Testis (tissue), 2 donors: ENCODE measurements at regions not wholly inside any gene's neighbourhood (a gene's known extent, or its start where the extent isn't known, plus 50 kb on each side); places are given as distances from the start of the nearest gene placed in this dataset.

Experiments used
- POLR2A ChIP-seq: fragments of 450-650 bp; IDR thresholded peaks from one replicate; pipeline ENCODE4 v1.6.1; 2017; ENCODE audit warnings: antibody characterized with exemption, mild to moderate bottlenecking, moderate library complexity
- TF ChIP-seq, protein P1 (sequence below), 3 experiments: fragments of 450-650 bp in 2 of 3; fragments of 200-600 bp in 1 of 3; sonication (generic) in 1 of 3; IDR thresholded peaks; one replicate each; pipeline ENCODE4 v1.5.1; 2016 to 2019; ENCODE audit warnings: antibody characterized with exemption in 3 of 3, mild to moderate bottlenecking in 2 of 3, moderate library complexity in 1 of 3

DNA sequence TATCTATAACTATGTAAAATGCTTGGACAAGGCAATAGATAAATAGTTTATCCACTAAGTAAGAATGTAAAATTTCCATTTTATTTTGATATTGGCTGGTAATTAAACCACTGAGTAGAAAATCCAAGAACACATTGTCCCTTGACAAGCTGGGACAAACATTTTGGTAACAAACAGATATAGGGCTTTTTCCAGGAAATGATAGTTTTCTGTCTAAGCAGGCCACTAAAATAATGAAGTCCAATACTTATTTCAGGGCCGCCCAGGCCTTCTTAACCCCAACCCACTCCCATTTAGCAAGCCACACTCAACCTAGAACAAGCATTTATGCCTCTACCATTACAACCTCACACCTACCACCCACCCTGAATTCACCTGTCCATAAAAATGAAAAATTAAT lies 368.6 kb downstream of the PRELID2 start:
- TF ChIP-seq, protein P1, sequence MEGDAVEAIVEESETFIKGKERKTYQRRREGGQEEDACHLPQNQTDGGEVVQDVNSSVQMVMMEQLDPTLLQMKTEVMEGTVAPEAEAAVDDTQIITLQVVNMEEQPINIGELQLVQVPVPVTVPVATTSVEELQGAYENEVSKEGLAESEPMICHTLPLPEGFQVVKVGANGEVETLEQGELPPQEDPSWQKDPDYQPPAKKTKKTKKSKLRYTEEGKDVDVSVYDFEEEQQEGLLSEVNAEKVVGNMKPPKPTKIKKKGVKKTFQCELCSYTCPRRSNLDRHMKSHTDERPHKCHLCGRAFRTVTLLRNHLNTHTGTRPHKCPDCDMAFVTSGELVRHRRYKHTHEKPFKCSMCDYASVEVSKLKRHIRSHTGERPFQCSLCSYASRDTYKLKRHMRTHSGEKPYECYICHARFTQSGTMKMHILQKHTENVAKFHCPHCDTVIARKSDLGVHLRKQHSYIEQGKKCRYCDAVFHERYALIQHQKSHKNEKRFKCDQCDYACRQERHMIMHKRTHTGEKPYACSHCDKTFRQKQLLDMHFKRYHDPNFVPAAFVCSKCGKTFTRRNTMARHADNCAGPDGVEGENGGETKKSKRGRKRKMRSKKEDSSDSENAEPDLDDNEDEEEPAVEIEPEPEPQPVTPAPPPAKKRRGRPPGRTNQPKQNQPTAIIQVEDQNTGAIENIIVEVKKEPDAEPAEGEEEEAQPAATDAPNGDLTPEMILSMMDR (IDR thresholded peaks at IDR 0.05), result no peak
- TF ChIP-seq POLR2A, result no peak
